HL-60 (cell line): ENCODE measurements at regions not wholly inside any gene's neighbourhood (a gene's known extent, or its start where the extent isn't known, plus 50 kb on each side); places are given as distances from the start of the nearest gene placed in this dataset.

Experiments used
- DNase-seq, 2 experiments: peaks; one replicate each; pipeline ENCODE4 v3.0.0-alpha.2; 2010 to 2020; ENCODE audit warnings: low read depth in 1 of 2, low spot score in 1 of 2
- H3K27ac ChIP-seq: fragments of 250-450 bp; sonication (Bioruptor Pico); replicated peaks from 2 replicates; pipeline ENCODE4 v1.5.1; 2020; ENCODE audit warnings: mild to moderate bottlenecking, moderate library complexity
- H3K27me3 ChIP-seq: fragments of 250-450 bp; sonication (Bioruptor Pico); 2 replicates; pipeline ENCODE4 v1.5.1; 2021; ENCODE audit warnings: mild to moderate bottlenecking, moderate library complexity; ENCODE audit not compliant: insufficient read depth, poor library complexity, severe bottlenecking
- H3K4me3 ChIP-seq: replicated peaks from 2 replicates; pipeline ENCODE4 v1.5.1; 2011; ENCODE audit warnings: mild to moderate bottlenecking, control low read depth, low read length; ENCODE audit not compliant: insufficient read depth
- GABPA ChIP-seq: IDR thresholded peaks from 2 replicates; pipeline ENCODE4 v1.6.1; 2012; ENCODE audit warnings: low read depth
- POLR2AphosphoS5 ChIP-seq: IDR thresholded peaks from 2 replicates; pipeline ENCODE4 v1.6.1; 2012; ENCODE audit warnings: low read depth
- REST ChIP-seq: IDR thresholded peaks from 2 replicates; pipeline ENCODE4 v1.6.1; 2012; ENCODE audit warnings: low read depth; ENCODE audit not compliant: insufficient replicate concordance
- SPI1 ChIP-seq: IDR thresholded peaks from 2 replicates; pipeline ENCODE4 v1.6.1; 2012; ENCODE audit warnings: low read depth, mild to moderate bottlenecking, borderline replicate concordance
- TF ChIP-seq, protein P1 (sequence below): IDR thresholded peaks from one replicate; pipeline ENCODE4 v1.5.1; 2011; ENCODE audit warnings: low read length, control low read depth, inconsistent platforms; ENCODE audit not compliant: insufficient read depth

- DNase-seq = no peak
- TF ChIP-seq SPI1 (no peak), POLR2AphosphoS5 (no peak), GABPA (no peak), REST (no peak)
- TF ChIP-seq, protein P1, sequence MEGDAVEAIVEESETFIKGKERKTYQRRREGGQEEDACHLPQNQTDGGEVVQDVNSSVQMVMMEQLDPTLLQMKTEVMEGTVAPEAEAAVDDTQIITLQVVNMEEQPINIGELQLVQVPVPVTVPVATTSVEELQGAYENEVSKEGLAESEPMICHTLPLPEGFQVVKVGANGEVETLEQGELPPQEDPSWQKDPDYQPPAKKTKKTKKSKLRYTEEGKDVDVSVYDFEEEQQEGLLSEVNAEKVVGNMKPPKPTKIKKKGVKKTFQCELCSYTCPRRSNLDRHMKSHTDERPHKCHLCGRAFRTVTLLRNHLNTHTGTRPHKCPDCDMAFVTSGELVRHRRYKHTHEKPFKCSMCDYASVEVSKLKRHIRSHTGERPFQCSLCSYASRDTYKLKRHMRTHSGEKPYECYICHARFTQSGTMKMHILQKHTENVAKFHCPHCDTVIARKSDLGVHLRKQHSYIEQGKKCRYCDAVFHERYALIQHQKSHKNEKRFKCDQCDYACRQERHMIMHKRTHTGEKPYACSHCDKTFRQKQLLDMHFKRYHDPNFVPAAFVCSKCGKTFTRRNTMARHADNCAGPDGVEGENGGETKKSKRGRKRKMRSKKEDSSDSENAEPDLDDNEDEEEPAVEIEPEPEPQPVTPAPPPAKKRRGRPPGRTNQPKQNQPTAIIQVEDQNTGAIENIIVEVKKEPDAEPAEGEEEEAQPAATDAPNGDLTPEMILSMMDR = no peak
- Histone ChIP-seq H3K27ac (no peak overlapping the region), H3K27me3 (peaks cover 9% of the 10 kb centered on the region), H3K4me3 (no peak overlapping the region)
Observed at GRCh38 chr9:113690055-113690740, 185.9 kb upstream of the ZNF618 start.

DNA sequence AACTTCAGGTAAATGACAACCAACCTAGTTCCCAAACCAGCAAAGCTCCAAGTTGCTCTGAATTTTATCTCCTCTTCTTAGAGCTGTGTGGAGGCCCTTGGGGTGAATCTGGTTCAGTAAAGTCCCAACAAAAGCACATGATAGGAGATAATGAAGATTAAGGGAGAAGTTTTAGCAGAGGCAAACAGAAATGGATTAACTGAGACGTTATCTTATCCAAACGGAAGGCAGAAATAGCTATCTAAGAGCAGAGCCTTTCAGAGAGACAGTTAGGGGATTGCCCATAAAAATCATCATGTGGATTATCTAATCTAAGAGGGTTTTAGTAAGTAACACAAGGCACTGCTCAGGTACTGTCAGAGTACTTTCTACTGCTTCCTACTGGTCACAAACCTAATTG is 183.9 kb upstream of the ZNF618 start:
- TF ChIP-seq POLR2AphosphoS5 (no peak), REST (no peak), GABPA (no peak), SPI1 (no peak)
- TF ChIP-seq, protein P1 = no peak
- no peak overlapping the region for H3K4me3 ChIP-seq
- DNase-seq = no peak
- H3K27ac ChIP-seq = no peak overlapping the region
- H3K27me3 ChIP-seq = peaks cover 9% of the 10 kb centered on the region

GRCh38 chr9:113694912-113695311 is 181.2 kb upstream of the ZNF618 start:
- Histone ChIP-seq H3K27me3 (peaks cover 2% of the 10 kb centered on the region), H3K4me3 (no peak overlapping the region)
- TF ChIP-seq GABPA (no peak), SPI1 (no peak), POLR2AphosphoS5 (no peak)

DNA sequence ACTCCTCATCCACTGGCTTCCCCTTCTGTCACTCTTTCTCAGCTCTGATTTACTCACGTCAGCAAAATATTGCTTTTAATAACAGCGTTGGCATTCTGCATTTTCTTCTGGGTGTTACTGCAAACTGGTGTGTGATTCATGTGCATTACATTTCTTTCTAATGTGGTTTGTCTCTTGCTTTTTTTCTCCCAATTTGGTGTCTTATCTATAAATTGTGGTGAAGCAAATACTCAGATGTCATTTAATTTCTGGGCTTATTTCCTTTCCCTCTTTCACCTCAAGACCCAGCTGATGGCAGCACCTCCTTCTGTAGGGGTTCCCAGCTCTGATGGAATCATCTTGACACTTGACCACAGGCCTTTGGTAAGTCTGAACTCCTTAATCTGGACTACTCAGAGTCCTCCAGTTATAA is 180.7 kb upstream of the ZNF618 start:
- Histone ChIP-seq H3K27me3 (peaks cover 2% of the 10 kb centered on the region), H3K27ac (no peak overlapping the region), H3K4me3 (no peak overlapping the region)
- no peak for DNase-seq
- TF ChIP-seq, protein P1 = no peak
- no peak for TF ChIP-seq GABPA
- no peak for TF ChIP-seq REST
- no peak for TF ChIP-seq POLR2AphosphoS5
- no peak for TF ChIP-seq SPI1

More at GRCh38 chr9:113694912-113695311, 181.2 kb upstream of the ZNF618 start:
- DNase-seq = no peak
- H3K27ac ChIP-seq = no peak overlapping the region
